OCI-LY7 (cell line): ENCODE measurements at regions not wholly inside any gene's neighbourhood (a gene's known extent, or its start where the extent isn't known, plus 50 kb on each side); places are given as distances from the start of the nearest gene placed in this dataset.

Experiments used
- BruUV-seq: library from RNA; stranded (reverse); fragments of 400-500 nt; replicated peaks from 2 replicates; lab custom pipeline; 2021; lab: Mats Ljungman, UMichigan
- CTCF ChIA-PET: fragments of 300-600 bp; sonication (Branson Sonifier 250); formaldehyde crosslinking; loops from one replicate; lab custom pipeline; 2022; ENCODE audit warnings: antibody characterized with exemption; ENCODE audit not compliant: unreplicated experiment; lab: Charles Lee
- POLR2A ChIA-PET: fragments of 300-600 bp; sonication (Branson Sonifier 250); formaldehyde crosslinking; loops from one replicate; lab custom pipeline; 2022; ENCODE audit warnings: antibody characterized with exemption; lab: Charles Lee
- DNase-seq: peaks from one replicate; pipeline ENCODE4 v3.0.0-alpha.2; 2015; ENCODE audit warnings: low spot score
- H2AFZ ChIP-seq: fragments of 200-600 bp; sonication (generic), shearing (Covaris generic); 2 replicates; pipeline ENCODE4 v1.6.1; 2014; ENCODE audit warnings: mild to moderate bottlenecking, antibody characterized with exemption, low read length, moderate library complexity
- H3K27ac ChIP-seq: fragments of 200-600 bp; sonication (generic); 2 replicates; pipeline ENCODE4 v1.5.1; 2014; ENCODE audit warnings: mixed run types, low read depth, mild to moderate bottlenecking, moderate library complexity, low read length, inconsistent platforms; ENCODE audit not compliant: poor library complexity, severe bottlenecking
- H3K36me3 ChIP-seq: fragments of 200-600 bp; sonication (generic); 2 replicates; pipeline ENCODE4 v1.6.1; 2014; ENCODE audit warnings: mild to moderate bottlenecking, antibody characterized with exemption, low read length, moderate library complexity, mixed read lengths; ENCODE audit not compliant: insufficient read depth
- H3K4me1 ChIP-seq: fragments of 200-600 bp; sonication (generic); 2 replicates; pipeline ENCODE4 v1.5.1; 2014; ENCODE audit warnings: mild to moderate bottlenecking, low read length; ENCODE audit not compliant: insufficient read depth, poor library complexity, severe bottlenecking
- H3K4me2 ChIP-seq: fragments of 200-600 bp; sonication (generic); 2 replicates; pipeline ENCODE4 v1.6.1; 2014; ENCODE audit warnings: mild to moderate bottlenecking, low read length
- H3K4me3 ChIP-seq: fragments of 200-600 bp; sonication (generic); 2 replicates; pipeline ENCODE4 v1.5.1; 2014; ENCODE audit warnings: mild to moderate bottlenecking, low read depth, low read length; ENCODE audit not compliant: poor library complexity, severe bottlenecking
- H3K79me2 ChIP-seq: fragments of 200-600 bp; sonication (generic); 2 replicates; pipeline ENCODE4 v1.6.1; 2016; ENCODE audit warnings: low read depth, mild to moderate bottlenecking, low read length, moderate library complexity, mixed read lengths; ENCODE audit not compliant: insufficient read depth
- H3K9me2 ChIP-seq: fragments of 200-600 bp; sonication (generic); 2 replicates; pipeline ENCODE4 v1.6.1; 2016; ENCODE audit warnings: mild to moderate bottlenecking, low read length, mixed read lengths; ENCODE audit not compliant: insufficient read depth
- H3K9me3 ChIP-seq: fragments of 200-600 bp; sonication (generic); 2 replicates; pipeline ENCODE4 v1.6.1; 2014; ENCODE audit warnings: mild to moderate bottlenecking, mixed run types, low read length, mixed read lengths
- H4K20me1 ChIP-seq: fragments of 200-600 bp; sonication (generic); 2 replicates; pipeline ENCODE4 v1.6.1; 2014; ENCODE audit warnings: mild to moderate bottlenecking, antibody characterized with exemption, low read length, moderate library complexity, mixed read lengths; ENCODE audit not compliant: insufficient read depth
- EZH2phosphoT487 ChIP-seq: fragments of 200-600 bp; sonication (generic); IDR thresholded peaks from 2 replicates; pipeline ENCODE4 v1.6.1; 2018; ENCODE audit warnings: low read depth, borderline replicate concordance, mild to moderate bottlenecking, mixed run types, antibody characterized with exemption, low read length, moderate library complexity, mixed read lengths
- intact Hi-C: fragments of 100-400 bp; cut with micrococcal nuclease; formaldehyde crosslinking; loops from one replicate; pipeline ENCODE4 v1.10.0; 2022; ENCODE audit not compliant: unreplicated experiment
- TF ChIP-seq, protein P1 (sequence below): fragments of 200-600 bp; sonication (generic); conservative IDR thresholded peaks from 2 replicates; pipeline ENCODE4 v1.5.1; 2014; ENCODE audit warnings: mild to moderate bottlenecking, antibody characterized with exemption, low read length, moderate library complexity, mixed read lengths

DNA sequence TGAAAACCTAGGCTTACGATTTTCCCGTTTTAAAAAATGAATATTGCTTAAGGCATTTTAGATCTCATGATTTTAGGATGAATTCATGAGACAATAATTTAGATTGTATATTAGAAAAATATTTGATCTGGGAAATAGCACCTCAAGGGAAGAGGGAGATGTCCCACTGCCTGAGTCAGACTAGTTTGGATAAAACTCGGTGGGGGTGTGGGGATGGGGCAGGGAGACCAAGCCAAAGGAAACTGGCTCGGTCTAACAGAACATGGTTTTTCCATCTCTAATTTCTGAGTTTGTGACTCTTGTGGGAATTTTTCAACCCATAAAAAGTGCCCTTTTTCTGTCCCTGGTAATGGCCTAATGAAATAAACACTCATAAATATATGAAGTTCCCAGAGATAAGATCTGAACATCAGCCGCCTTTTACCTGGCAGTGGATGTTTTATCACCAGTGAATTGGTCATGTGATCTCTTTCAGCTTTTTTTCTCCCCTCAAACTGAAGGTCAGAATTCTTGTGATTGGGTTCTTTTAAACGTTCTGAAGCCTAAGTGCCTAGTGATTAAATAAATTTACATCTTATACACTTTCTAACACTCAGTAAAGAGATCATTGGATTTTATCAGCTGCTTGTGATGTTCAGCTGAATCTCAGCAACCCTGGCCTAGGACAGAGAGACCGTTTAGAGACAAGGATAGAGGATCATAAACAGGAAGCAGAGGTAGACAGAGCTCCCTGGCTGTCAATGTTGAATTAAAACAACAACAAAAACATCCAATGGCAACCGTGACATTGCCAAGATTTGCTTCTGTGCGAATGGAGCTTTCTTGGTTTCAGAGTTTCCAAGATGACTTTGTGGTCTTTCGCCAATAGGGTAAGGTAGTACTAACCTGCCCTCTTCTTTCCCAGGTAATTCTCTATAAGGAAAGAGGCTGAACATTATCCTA is 1038.2 kb downstream of the MCTP2 start:
- Histone ChIP-seq H2AFZ (no peak overlapping the region), H3K79me2 (no peaks in the 10 kb centered on the region), H4K20me1 (no peaks in the 10 kb centered on the region), H3K4me1 (no peaks in the 10 kb centered on the region), H3K9me2 (no peaks in the 10 kb centered on the region), H3K4me3 (no peak overlapping the region), H3K4me2 (no peak overlapping the region), H3K36me3 (no peaks in the 10 kb centered on the region), H3K9me3 (no peaks in the 10 kb centered on the region), H3K27ac (no peak overlapping the region)
- no TSS peak for BruUV-seq
- intact Hi-C loops = no loop called here
- TF ChIP-seq, protein P1, sequence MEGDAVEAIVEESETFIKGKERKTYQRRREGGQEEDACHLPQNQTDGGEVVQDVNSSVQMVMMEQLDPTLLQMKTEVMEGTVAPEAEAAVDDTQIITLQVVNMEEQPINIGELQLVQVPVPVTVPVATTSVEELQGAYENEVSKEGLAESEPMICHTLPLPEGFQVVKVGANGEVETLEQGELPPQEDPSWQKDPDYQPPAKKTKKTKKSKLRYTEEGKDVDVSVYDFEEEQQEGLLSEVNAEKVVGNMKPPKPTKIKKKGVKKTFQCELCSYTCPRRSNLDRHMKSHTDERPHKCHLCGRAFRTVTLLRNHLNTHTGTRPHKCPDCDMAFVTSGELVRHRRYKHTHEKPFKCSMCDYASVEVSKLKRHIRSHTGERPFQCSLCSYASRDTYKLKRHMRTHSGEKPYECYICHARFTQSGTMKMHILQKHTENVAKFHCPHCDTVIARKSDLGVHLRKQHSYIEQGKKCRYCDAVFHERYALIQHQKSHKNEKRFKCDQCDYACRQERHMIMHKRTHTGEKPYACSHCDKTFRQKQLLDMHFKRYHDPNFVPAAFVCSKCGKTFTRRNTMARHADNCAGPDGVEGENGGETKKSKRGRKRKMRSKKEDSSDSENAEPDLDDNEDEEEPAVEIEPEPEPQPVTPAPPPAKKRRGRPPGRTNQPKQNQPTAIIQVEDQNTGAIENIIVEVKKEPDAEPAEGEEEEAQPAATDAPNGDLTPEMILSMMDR = no peak
- TF ChIP-seq EZH2phosphoT487 = no peak
- CTCF ChIA-PET = no interaction called here
- POLR2A ChIA-PET = no interaction called here
- no peak for DNase-seq

DNA sequence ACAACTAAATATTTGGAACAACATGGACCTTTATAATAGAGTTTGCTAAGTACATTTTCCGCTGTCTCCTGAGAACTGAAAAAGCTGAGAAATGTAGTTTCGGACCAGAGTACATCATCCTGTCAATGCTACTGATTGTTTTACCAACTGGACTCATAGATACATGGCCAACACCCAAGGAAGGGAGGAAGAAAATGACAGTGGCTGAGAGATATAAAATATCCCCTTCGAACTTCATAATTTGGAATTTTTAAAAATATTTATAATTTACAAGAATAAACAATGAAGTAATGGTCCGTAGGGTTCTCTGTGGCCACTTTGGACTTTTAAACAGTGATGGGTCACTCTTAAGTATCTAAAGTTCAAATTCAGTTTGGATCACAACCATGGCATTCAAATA is 1042.7 kb downstream of the MCTP2 start:
- TF ChIP-seq EZH2phosphoT487 = no peak
- TF ChIP-seq, protein P1 = no peak
- intact Hi-C loops = no loop called here
- no peaks in the 10 kb centered on the region for H3K9me2 ChIP-seq
- no peak overlapping the region for H2AFZ ChIP-seq
- H3K4me2 ChIP-seq = no peak overlapping the region
- POLR2A ChIA-PET = interaction anchor here (0.6 kb wide), 1 partner anchor 105 kb away, joined by 5 read pairs; no protein-coding TSS in a partner anchor
- H3K36me3 ChIP-seq = no peaks in the 10 kb centered on the region
- no peaks in the 10 kb centered on the region for H4K20me1 ChIP-seq
- no peaks in the 10 kb centered on the region for H3K4me1 ChIP-seq
- H3K4me3 ChIP-seq = no peak overlapping the region
- DNase-seq = no peak
- no peaks in the 10 kb centered on the region for H3K9me3 ChIP-seq
- CTCF ChIA-PET = no interaction called here
- no peak overlapping the region for H3K27ac ChIP-seq
- no TSS peak for BruUV-seq
- no peaks in the 10 kb centered on the region for H3K79me2 ChIP-seq

DNA sequence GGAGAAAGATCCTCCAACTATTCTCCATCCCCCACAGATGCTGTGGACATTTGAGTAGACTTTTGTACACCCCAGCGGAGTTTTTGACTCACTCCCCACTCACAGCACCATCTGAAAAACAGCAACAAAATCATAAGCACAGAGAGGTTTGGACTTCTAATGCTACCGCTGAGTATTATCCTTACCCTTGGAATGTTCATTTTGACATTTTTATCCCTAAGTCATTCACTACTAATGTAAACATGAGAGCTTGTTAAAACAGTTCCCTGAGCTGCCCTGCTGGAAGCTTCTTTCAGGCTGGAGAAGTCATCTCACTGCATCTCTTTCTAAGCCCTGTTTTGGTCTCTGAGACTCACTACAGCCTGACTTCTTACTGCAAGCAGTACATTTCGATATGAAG is 1045.9 kb downstream of the MCTP2 start:
- Histone ChIP-seq H3K27ac (no peak overlapping the region), H3K4me3 (no peak overlapping the region), H3K36me3 (no peaks in the 10 kb centered on the region), H3K9me3 (no peaks in the 10 kb centered on the region), H4K20me1 (no peaks in the 10 kb centered on the region), H3K9me2 (no peaks in the 10 kb centered on the region), H3K79me2 (no peaks in the 10 kb centered on the region), H3K4me2 (no peak overlapping the region), H2AFZ (no peak overlapping the region), H3K4me1 (no peaks in the 10 kb centered on the region)
- TF ChIP-seq, protein P1 = no peak
- TF ChIP-seq EZH2phosphoT487 = no peak
- BruUV-seq = no TSS peak
- ChIA-PET CTCF (no interaction called here), POLR2A (no interaction called here)
- intact Hi-C loops = no loop called here
- DNase-seq = no peak
